ENCODE measurements at regions not wholly inside any gene's neighbourhood (a gene's known extent, or its start where the extent isn't known, plus 50 kb on each side); places are given as distances from the start of the nearest gene placed in this dataset.

- no peak for DNase-seq
Measured at GRCh38 chr3:22225161-22225560, 474.2 kb upstream of the ZNF385D start.

DNA sequence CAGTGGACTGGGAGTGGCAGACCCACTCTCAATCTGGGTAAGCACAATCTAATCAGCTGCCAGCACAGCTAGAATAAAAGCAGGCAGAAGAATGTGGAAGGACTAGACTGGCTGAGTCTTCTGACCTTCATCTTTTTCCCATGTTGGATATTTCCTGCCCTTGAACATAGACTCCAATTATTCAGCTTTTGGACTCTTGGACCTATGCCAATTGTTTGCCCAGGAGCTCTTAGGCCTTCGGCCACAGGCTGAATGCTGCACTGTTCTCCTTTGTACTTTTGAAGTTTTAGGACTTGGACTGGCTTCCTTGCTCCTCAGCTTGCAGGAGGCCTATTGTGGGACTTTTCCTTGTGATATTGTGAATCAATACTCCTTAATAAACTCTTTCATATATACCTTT is 477.7 kb upstream of the ZNF385D start:
- DNase-seq, result no peak

DNA sequence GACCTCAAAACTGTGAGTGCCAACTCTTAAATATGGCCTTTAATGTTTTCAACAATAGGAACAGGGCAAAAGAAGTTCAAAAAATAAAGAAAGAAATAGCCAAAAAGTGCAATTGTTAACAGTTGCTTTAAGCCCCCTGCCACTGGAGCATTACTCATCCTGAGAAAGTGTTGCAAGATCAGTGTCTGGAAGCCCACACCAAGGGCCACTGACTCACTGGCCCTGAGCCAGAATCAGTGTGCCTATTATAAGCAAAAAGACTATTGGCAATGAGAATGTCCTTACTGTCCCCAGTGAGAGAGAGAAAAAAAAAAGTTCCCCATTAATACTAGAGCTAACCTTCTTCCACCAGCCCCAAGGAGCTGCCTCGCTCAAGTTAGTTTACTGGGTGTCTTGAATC is 480.1 kb upstream of the ZNF385D start:
- no peak for DNase-seq

DNA sequence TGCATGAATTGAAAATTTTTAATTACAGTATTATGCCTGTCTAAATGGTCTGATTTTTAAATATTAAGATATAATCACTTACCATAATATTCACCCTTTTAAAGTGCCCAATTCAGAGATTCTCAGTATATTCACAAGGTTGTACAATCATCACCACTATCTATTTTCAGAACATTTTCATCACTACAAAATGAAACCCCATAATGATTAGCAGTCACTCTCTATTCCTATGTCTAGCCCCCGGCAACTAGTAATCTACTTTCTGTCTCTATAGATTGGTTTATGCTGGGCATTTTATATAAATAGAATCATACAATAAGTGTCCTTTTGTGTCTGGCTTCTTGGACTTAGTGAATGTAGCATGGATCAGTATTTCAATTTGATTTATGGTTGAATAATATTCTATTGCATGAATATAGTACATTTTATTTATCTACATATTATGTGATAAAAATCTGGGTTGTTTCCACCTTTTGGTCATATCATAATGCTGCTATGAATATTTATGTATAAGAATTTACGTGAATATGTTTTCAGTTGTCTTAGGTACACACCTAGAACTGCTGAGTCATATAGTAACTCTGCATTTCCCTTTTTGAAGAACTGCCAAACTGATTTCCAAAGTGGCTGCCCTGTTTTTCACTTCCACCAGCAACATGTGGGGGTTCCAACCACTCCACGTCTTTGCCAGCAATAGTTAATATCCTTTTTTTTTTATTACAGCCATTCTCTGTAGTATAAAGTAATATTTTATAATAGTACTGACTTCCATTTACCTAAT is 485.7 kb upstream of the ZNF385D start:
- no peak for DNase-seq

- no peak for DNase-seq
Measured at GRCh38 chr3:22239011-22239410, 488.0 kb upstream of the ZNF385D start.

GRCh38 chr3:22241110-22241509 is 490.1 kb upstream of the ZNF385D start:
- no peak for DNase-seq

- no peak for DNase-seq
Measured at GRCh38 chr3:22244761-22245521, 493.9 kb upstream of the ZNF385D start.

DNA sequence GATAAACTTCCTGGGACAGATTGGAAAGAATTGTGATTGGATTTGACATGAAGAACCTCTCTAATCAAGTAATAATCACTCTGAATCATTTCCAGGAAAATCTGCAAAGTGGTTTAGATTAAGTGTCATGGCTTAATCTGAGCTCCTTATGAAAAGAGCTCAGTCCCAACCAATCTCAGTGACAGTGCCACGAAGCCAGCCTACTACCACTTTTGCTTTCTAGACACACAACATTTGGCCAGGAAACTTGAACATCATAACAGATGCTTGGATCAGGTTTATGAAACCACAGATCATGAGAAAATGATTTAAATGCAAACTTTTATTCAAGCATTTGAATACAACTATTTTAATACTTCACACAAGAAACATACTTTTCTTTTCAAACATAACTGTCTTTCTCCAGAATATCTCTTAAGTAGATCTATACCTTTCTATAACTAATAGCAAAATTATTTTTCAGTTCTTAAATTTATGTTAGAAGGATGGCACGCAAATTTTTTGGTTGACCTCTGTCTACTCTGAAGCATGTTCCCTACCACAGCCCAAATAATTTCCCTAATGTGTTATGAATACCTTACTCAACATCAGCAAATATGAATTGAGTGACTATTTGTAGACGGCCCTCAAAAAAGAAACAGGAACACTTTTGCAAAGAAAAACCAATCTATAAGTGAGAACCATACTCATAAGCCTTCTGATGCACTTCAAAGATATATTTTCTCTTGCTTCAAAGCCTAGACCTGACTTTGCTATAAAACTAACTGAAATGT is 495.0 kb upstream of the ZNF385D start:
- DNase-seq, result no peak

GRCh38 chr3:22249658-22250057 is 498.6 kb upstream of the ZNF385D start:
- no peak for DNase-seq

GRCh38 chr3:22257252-22257651 is 506.2 kb upstream of the ZNF385D start:
- DNase-seq, result no peak

GRCh38 chr3:22262386-22262785 is 511.4 kb upstream of the ZNF385D start:
- DNase-seq, result no peak

DNA sequence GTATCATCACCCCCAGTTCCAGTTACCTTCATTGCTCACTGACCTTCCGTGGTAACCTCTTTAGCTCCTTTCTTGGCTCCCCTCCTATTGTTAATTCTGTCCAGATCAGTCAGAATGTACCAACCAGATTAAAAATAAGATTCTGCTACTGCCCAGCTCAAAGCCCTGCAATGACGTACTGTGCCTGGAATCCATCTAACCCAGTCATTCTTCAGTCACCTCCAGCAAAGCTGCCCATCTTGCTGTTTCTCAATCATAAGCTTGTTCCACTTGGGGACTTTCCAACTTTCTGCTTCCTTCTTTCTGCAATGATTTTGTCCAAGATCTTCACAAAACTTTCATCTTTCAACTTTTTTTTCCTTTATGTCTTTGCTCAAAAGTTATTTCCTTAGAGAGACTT is 512.0 kb upstream of the ZNF385D start:
- DNase-seq, result no peak

DNA sequence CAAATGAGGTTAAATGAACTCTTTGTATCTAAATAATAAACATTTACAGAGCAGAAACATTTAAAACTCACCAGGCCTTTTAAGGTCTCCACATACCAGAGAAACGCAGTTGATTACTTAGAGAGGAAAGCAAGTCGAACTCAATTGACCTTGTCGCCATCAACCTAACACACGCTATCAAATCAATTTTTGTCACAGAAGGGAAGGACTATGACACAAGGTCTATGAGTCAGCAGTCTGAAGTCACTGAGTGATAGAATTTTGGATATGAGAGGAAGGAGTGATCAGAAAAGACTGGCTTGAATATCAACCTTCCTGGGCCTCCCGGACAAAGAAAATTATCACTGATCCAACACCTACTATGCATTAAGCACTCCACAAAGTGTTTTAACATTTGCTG is 514.4 kb upstream of the ZNF385D start:
- no peak for DNase-seq

DNA sequence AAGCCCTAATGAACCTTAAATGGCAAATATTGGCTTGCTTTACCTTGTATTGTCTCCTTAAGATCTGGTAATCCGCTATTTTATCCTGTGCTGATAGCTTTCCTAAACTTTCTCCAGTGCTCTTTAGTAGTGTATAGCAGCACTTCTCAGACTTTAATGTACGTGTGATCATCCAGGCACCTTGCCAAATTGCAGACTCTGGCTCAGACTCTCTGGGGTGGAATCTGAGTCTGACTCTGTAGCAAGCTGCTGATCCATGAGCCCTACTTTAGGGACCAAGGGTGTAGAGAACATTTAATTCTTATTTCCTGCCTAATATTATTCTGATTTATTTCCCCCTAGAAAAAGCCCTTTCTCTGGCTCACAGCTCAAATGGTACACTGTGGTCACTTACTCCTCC is 518.8 kb upstream of the ZNF385D start:
- no peak for DNase-seq

DNA sequence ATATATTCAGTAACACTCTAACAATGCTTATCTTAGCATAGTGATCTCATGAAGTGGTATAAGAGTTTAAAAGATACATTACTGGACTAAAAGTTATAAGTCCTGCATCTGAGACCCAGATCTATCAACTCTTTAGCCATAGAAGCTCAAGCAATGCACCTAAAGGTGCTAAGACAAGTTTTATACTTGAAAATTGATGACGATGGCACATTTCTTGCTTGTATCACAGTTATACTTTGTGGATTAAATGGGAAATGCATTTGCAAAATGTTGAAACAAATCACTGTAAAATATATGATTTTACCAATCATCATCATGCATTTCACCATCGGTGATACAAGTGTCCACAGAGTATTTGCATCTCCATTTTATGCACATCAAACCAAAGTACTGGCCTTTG is 525.3 kb upstream of the ZNF385D start:
- no peak for DNase-seq

DNA sequence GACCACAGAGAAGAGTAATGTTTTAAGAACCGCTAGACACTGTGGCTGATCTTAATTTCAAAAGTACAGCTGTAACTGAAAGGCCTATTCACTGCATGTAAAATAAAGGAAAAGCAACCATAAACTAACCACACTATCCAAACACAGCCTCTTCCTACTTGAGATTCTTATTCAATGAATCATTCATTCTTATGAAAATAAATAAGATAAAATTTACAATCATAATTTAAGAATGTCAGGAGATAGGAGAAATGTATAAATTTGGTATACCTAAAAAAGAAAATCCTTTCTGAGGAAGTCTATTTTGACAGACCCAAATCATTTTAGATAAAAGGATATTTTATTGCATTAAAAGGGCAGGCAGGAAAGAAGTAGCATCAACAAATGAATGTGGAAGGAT is 533.5 kb upstream of the ZNF385D start:
- no peak for DNase-seq

DNA sequence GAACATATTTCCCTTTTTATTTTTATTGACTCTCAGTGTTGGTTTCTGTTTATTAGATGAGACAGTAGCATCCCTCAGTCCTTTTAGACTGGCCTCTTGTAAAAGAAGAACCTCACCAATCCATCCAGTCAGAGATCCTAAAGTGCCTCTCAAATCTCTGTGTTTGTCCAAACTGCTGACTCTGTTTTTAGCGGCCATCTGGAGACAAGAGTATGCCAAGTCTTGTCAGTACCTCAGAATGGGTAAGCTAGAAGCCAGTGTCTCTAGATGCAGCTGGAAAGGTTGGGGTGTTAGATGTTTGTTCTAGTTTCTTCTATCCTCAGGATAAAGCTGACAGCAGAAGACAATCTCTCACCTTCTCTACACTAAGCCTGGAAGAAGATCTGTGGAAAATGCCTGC is 537.7 kb upstream of the ZNF385D start:
- no peak for DNase-seq

- DNase-seq, result no peak
Measured at GRCh38 chr3:22292681-22293080, 541.7 kb upstream of the ZNF385D start.

DNA sequence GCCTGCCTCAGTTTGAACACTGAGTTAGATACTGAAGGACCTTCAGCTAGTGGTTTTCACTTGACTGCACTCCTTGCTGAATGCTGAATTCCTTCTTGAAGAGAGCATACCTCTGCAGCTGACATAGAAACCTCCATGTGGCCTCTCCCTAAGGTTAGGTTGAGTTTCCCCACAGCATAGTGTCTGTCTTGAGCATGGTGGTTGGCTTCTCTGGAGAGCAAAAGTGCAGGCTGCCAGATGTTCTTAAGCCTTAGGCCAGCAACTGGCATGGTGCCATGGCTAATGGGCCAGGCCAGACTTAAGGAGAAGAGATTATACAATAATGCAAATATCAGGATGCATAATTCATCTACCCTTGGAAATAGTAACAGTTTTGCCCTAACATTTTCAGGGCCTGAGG is 545.6 kb upstream of the ZNF385D start:
- no peak for DNase-seq

DNA sequence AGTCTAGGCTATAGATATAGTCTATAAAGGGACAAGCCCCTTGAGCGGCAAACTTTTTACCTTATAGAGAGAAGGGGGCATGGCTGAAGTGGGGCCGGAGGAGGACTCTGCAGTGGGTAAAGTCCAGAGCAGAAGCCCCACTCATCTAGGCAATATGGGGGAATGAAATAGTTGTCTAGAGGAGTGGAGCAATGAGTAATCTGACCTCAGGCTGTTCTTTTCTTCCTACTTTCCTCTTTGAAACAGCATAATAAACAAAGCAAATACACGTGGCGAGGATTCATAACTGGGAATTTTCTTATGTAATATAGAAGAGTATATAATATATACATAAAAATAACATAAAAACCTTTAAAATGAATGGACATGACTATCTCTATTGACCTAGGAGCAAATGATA is 546.4 kb upstream of the ZNF385D start:
- no peak for DNase-seq

GRCh38 chr3:22306454-22306853 is 555.4 kb upstream of the ZNF385D start:
- no peak for DNase-seq

- no peak for DNase-seq
Measured at GRCh38 chr3:22308871-22309270, 557.9 kb upstream of the ZNF385D start.

GRCh38 chr3:22315925-22316324 is 564.9 kb upstream of the ZNF385D start:
- no peak for DNase-seq
